HepG2 (cell line): ENCODE measurements at regions not wholly inside any gene's neighbourhood (a gene's known extent, or its start where the extent isn't known, plus 50 kb on each side); places are given as distances from the start of the nearest gene placed in this dataset.

Source experiments
- AHR ChIP-seq: IDR thresholded peaks from 2 replicates; pipeline ENCODE4 v1.6.1; 2018; ENCODE audit warnings: missing genetic modification reagents, missing compliant biosample characterization
- FLYWCH1 ChIP-seq: sonication (generic); formaldehyde crosslinking; IDR thresholded peaks from 2 replicates; pipeline ENCODE4 v1.8.1; 2023; ENCODE audit warnings: mild to moderate bottlenecking, missing genetic modification reagents
- HCFC1 ChIP-seq: fragments of 150-350 bp; IDR thresholded peaks from 2 replicates; pipeline ENCODE4 v1.6.1; 2014; ENCODE audit warnings: low read depth, low read length
- ISX ChIP-seq: sonication (generic); formaldehyde crosslinking; conservative IDR thresholded peaks from 2 replicates; pipeline ENCODE4 v1.5.0; 2020; ENCODE audit warnings: missing genetic modification reagents
- MAFG ChIP-seq: sonication (generic); formaldehyde crosslinking; IDR thresholded peaks from 2 replicates; pipeline ENCODE4 v1.5.1; 2020; ENCODE audit warnings: mild to moderate bottlenecking, missing genetic modification reagents
- MIXL1 ChIP-seq: IDR thresholded peaks from 2 replicates; pipeline ENCODE4 v1.6.1; 2016
- SMAD1 ChIP-seq: sonication (generic); formaldehyde crosslinking; IDR thresholded peaks from 2 replicates; pipeline ENCODE4 v1.4.0; 2020; ENCODE audit warnings: missing genetic modification reagents, low read depth, mild to moderate bottlenecking, borderline replicate concordance
- SP2 ChIP-seq: sonication (generic); formaldehyde crosslinking; IDR thresholded peaks from 2 replicates; pipeline ENCODE4 v1.5.1; 2020; ENCODE audit warnings: mild to moderate bottlenecking, missing genetic modification reagents
- SYNCRIP ChIP-seq: fragments of 200-400 bp; formaldehyde crosslinking; IDR thresholded peaks from 2 replicates; pipeline ENCODE4 v1.6.1; 2018; ENCODE audit warnings: mild to moderate bottlenecking, low read depth, low read length; ENCODE audit not compliant: insufficient read depth
- UBTF ChIP-seq: sonication (generic); formaldehyde crosslinking; IDR thresholded peaks from 2 replicates; pipeline ENCODE4 v1.4.0; 2020; ENCODE audit warnings: mild to moderate bottlenecking, missing genetic modification reagents
- ZBED4 ChIP-seq: sonication (generic); formaldehyde crosslinking; IDR thresholded peaks from 2 replicates; pipeline ENCODE4 v1.4.0; 2020; ENCODE audit warnings: missing genetic modification reagents, borderline replicate concordance
- ZNF329 ChIP-seq: sonication (generic); formaldehyde crosslinking; IDR thresholded peaks from 2 replicates; pipeline ENCODE4 v1.9.0; 2021; ENCODE audit warnings: low read depth, mild to moderate bottlenecking, missing genetic modification reagents
- ZNF383 ChIP-seq: sonication (generic); formaldehyde crosslinking; IDR thresholded peaks from 2 replicates; pipeline ENCODE4 v1.4.0; 2020; ENCODE audit warnings: missing genetic modification reagents, mild to moderate bottlenecking, borderline replicate concordance
- ZSCAN21 ChIP-seq: sonication (generic); formaldehyde crosslinking; IDR thresholded peaks from 2 replicates; pipeline ENCODE4 v1.8.0; 2022; ENCODE audit warnings: mild to moderate bottlenecking, missing genetic modification reagents, moderate library complexity, borderline replicate concordance
- TF ChIP-seq, protein P1 (sequence below): sonication (generic); formaldehyde crosslinking; IDR thresholded peaks from 2 replicates; pipeline ENCODE4 v1.4.0; 2020; ENCODE audit warnings: missing genetic modification reagents, low read depth, mild to moderate bottlenecking, borderline replicate concordance
- TF ChIP-seq, protein P2 (sequence below): sonication (generic); formaldehyde crosslinking; IDR thresholded peaks from 2 replicates; pipeline ENCODE4 v1.5.0; 2020; ENCODE audit warnings: missing genetic modification reagents
- TF ChIP-seq, protein P3 (sequence below): sonication (generic); formaldehyde crosslinking; IDR thresholded peaks from 2 replicates; pipeline ENCODE4 v1.8.1; 2023; ENCODE audit warnings: mild to moderate bottlenecking, moderate library complexity, missing genetic modification reagents
- TF ChIP-seq, protein P4 (sequence below): sonication (generic); formaldehyde crosslinking; IDR thresholded peaks from 2 replicates; pipeline ENCODE4 v1.4.0; 2020; ENCODE audit warnings: missing genetic modification reagents
- TF ChIP-seq, protein P5 (sequence below): sonication (generic); formaldehyde crosslinking; IDR thresholded peaks from 2 replicates; pipeline ENCODE4 v1.5.0; 2020; ENCODE audit warnings: missing genetic modification reagents, mild to moderate bottlenecking, borderline replicate concordance

- TF ChIP-seq, protein P1, sequence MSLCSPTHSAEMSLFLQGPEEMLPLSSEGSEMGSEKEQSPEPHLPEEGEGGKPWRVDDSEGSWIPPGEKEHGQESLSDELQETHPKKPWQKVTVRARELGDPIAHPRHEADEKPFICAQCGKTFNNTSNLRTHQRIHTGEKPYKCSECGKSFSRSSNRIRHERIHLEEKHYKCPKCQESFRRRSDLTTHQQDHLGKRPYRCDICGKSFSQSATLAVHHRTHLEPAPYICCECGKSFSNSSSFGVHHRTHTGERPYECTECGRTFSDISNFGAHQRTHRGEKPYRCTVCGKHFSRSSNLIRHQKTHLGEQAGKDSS (CRISPR knock-in tag) = no peak
- TF ChIP-seq AHR (CRISPR knock-in tag) = no peak
- no peak for TF ChIP-seq HCFC1
- TF ChIP-seq UBTF (CRISPR knock-in tag) = no peak
- no peak; the same call in 1 of the 2 replicates for TF ChIP-seq MIXL1 (CRISPR knock-in tag)
- TF ChIP-seq, protein P2, sequence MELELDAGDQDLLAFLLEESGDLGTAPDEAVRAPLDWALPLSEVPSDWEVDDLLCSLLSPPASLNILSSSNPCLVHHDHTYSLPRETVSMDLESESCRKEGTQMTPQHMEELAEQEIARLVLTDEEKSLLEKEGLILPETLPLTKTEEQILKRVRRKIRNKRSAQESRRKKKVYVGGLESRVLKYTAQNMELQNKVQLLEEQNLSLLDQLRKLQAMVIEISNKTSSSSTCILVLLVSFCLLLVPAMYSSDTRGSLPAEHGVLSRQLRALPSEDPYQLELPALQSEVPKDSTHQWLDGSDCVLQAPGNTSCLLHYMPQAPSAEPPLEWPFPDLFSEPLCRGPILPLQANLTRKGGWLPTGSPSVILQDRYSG (CRISPR knock-in tag) = no peak
- TF ChIP-seq, protein P3, sequence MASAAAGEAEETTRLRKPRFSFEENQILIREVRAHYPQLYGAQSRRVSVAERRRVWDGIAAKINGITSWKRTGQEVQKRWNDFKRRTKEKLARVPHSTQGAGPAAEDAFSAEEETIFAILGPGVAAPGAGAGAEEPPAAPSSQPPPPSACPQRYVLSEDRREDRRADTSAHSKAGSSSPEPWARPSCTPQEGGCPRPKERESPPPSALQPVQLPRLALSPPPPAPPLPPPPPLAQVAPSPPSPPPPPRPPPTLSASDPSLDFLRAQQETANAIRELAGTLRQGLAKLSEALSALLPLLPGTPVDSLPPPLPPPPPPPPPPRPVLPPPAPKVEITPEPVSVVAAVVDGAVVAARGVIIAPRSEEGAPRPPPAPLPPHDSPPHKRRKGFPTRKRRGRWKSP (CRISPR knock-in tag) = no peak
- no peak for TF ChIP-seq ZNF329 (CRISPR knock-in tag)
- TF ChIP-seq ZSCAN21 (CRISPR knock-in tag) = no peak
- TF ChIP-seq SP2 (CRISPR knock-in tag) = no peak
- TF ChIP-seq FLYWCH1 (CRISPR knock-in tag) = no peak
- TF ChIP-seq, protein P4, sequence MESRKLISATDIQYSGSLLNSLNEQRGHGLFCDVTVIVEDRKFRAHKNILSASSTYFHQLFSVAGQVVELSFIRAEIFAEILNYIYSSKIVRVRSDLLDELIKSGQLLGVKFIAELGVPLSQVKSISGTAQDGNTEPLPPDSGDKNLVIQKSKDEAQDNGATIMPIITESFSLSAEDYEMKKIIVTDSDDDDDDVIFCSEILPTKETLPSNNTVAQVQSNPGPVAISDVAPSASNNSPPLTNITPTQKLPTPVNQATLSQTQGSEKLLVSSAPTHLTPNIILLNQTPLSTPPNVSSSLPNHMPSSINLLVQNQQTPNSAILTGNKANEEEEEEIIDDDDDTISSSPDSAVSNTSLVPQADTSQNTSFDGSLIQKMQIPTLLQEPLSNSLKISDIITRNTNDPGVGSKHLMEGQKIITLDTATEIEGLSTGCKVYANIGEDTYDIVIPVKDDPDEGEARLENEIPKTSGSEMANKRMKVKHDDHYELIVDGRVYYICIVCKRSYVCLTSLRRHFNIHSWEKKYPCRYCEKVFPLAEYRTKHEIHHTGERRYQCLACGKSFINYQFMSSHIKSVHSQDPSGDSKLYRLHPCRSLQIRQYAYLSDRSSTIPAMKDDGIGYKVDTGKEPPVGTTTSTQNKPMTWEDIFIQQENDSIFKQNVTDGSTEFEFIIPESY (CRISPR knock-in tag) = no peak
- TF ChIP-seq, protein P5, sequence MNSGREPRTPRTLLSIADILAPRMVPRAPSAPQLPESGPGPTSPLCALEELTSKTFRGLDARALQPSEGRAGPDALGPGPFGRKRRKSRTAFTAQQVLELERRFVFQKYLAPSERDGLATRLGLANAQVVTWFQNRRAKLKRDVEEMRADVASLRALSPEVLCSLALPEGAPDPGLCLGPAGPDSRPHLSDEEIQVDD = no peak
- no peak for TF ChIP-seq SMAD1 (CRISPR knock-in tag)
- no peak for TF ChIP-seq ISX
- no peak for TF ChIP-seq ZNF383
- TF ChIP-seq MAFG (CRISPR knock-in tag) = no peak
- TF ChIP-seq ZBED4 (CRISPR knock-in tag) = no peak
- TF ChIP-seq SYNCRIP = no peak
Measured at GRCh38 chr2:156189143-156189542, 143.4 kb downstream of the NR4A2 start (continued).
